ENCODE measurements at regions not wholly inside any gene's neighbourhood (a gene's known extent, or its start where the extent isn't known, plus 50 kb on each side); places are given as distances from the start of the nearest gene placed in this dataset.
"Not testable (repeated sequence)": the region's sequence is repeated elsewhere in the genome, so short reads cannot be mapped to it uniquely, and the experiment has no call there.

GRCh38 chr3:144773350-144773749, 801.7 kb downstream of the DIPK2A start:
- in situ Hi-C loops (cut with HindIII; ENCODE audit: low sequenced_read_pairs), result no loop called here

DNA sequence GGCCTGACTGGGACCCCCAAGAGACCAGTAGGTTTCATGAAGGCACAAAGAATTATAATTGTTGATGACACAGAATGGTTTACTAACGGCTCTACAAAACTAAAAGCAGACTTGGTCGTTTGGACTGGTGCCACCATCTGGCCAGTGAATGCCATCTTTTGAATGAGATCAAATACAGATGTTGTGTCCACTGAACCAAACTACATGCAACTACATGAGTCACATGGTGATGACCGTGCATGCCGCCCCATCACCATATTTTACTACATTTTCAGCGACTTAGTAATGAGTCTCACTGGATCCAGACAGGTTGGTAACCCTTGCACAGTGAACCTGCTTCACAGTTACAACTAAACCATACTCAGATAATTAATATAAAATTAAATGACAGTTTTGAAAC, 803.3 kb downstream of the DIPK2A start:
- in situ Hi-C loops (cut with HindIII; ENCODE audit: low sequenced_read_pairs), result no loop called here

GRCh38 chr3:144775551-144775950, 803.9 kb downstream of the DIPK2A start:
- in situ Hi-C loops (cut with HindIII; ENCODE audit: low sequenced_read_pairs), result no loop called here

GRCh38 chr3:144777906-144778305, 806.3 kb downstream of the DIPK2A start:
- in situ Hi-C loops (cut with HindIII; ENCODE audit: low sequenced_read_pairs), result no loop called here

DNA sequence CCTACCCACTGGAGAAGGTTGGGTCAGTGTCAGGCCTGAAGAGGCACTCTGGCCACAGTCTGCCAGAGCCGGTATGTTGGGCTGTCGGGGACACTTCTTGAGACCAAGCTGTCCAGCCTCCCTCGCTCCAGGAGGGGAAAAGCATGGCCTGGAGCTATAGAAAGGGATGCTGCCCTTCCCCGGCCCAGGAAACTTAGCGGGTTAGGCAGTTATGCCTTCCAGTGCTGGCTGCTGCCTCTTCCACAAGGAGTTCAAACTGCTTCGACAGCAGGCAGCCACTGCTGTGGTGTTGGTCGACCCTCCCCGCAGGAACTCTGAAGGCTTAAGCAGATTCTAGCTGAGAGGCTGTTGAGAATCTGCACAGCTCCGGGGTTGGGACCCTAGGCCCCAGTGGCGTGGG, 819.4 kb downstream of the DIPK2A start:
- in situ Hi-C loops (cut with HindIII; ENCODE audit: low sequenced_read_pairs), result no loop called here

- in situ Hi-C loops (cut with HindIII; ENCODE audit: low sequenced_read_pairs), result no loop called here
These were observed 830.3 kb downstream of the DIPK2A start for GRCh38 chr3:144801890-144802289.

DNA sequence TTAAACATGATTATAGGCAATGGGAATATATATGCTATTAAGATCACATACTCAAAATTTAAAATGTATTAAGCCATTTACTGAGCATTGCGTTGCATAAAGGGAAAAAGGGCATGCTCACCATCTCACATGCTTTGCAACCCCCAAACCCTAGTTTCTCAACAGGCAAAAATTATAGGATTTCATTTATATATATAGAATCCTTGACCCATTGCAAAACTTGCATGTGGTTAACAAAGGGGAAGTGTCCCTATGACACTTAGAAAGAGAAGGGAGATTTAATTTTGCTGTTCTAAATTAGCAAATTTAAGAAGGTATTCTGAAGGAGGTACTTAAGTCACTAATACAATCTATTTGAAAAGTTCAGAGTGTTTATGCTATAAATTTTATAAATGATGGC, 837.8 kb downstream of the DIPK2A start:
- in situ Hi-C loops (cut with HindIII; ENCODE audit: low sequenced_read_pairs), result no loop called here

GRCh38 chr3:144810160-144810559, 838.5 kb downstream of the DIPK2A start:
- in situ Hi-C loops (cut with HindIII; ENCODE audit: low sequenced_read_pairs), result no loop called here

DNA sequence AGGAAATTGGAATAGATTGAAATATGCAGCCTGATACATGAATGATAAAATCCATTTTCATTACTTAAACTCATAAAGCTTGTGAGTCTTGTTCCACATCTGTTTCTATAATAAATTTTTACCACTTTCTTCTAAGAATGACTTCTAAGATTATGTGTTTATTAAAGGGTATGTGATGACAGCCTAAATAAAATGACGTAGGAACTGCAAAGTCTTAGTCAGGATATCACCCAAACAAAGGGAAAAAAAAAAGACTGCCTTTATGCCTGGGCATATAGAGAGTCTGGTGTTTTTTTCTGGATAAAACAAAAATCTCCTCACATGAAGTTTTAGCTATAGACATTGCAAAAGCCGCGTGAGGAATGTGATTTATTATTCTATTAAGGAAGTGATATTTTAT, 844.0 kb downstream of the DIPK2A start:
- in situ Hi-C loops (cut with HindIII; ENCODE audit: low sequenced_read_pairs), result no loop called here

DNA sequence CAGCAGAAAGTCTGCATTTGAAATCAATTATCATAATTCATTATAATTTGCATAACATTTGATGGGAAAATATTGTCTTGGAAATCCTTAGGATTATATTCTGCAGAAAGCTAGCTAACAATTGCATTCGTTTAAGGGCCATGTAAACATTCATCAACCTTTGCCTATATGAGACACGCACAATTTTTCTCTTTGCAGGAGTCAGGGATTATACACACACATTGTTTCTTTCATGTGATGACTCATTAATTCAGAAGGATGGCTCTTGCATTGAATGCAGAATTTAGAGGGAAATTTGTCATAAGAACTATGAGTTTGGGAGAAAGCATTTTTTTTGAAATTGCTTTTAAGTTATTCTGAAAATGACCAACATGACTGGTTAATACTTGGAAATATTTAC, 844.7 kb downstream of the DIPK2A start:
- in situ Hi-C loops (cut with HindIII; ENCODE audit: low sequenced_read_pairs), result no loop called here

- in situ Hi-C loops (cut with HindIII; ENCODE audit: low sequenced_read_pairs), result no loop called here
These were observed 847.4 kb downstream of the DIPK2A start for GRCh38 chr3:144818973-144819372.

DNA sequence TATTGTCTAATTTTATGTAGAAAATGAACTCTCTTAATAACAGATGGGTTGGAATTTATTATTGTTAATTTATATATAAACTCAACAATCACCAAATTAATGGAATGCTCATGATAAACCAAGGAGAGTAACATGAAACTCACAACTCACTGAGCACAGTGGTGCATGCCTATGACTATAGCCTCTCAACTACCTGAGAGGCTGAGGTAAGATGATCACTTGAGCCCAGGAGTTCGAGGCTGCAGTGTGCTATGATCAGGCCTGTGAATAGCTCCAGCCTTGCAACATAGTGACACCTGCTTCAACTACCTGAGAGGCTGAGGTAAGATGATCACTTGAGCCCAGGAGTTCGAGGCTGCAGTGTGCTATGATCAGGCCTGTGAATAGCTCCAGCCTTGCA, 848.6 kb downstream of the DIPK2A start:
- in situ Hi-C loops (cut with HindIII; ENCODE audit: low sequenced_read_pairs), result not testable (repeated sequence)

- in situ Hi-C loops (cut with HindIII; ENCODE audit: low sequenced_read_pairs), result no loop called here
These were observed 849.1 kb downstream of the DIPK2A start for GRCh38 chr3:144820726-144821125.

DNA sequence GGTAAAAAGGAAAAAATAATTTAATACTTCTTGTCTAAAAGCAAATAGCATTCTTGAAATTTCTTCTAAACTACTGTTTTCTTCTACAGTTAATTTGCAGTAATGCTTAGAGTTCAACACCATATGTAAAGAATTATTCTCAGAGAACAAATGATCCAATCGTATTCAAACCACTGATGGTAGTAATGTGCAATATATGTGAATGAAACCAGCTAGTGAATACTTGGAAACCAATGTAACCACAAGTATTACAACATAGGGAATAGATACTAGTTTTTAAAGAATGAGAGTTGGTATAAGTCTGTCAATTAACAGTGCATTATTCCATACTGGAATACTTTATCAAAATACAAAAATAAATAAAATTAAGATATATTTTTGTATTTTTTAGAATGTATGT, 850.0 kb downstream of the DIPK2A start:
- in situ Hi-C loops (cut with HindIII; ENCODE audit: low sequenced_read_pairs), result no loop called here

DNA sequence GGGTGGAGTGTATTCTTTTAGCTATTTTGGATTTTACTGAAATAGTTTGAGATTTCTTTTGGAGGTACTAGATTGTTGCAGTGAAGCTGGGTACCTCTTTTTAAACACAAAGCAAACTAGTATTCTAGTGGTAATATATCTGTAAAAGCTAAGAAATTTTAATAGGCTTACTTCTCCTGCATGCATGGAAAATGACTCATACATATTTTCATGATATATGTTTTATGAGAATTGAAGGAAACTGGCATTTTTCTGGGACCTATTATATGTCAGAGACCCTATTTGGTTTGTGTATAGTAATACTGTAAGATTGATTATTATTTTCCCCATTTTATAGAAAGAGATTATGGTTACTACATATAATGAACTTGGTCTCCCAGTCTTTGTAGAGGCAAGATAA, 851.0 kb downstream of the DIPK2A start:
- in situ Hi-C loops (cut with HindIII; ENCODE audit: low sequenced_read_pairs), result no loop called here

- in situ Hi-C loops (cut with HindIII; ENCODE audit: low sequenced_read_pairs), result no loop called here
These were observed 860.5 kb downstream of the DIPK2A start for GRCh38 chr3:144831955-144832716.

GRCh38 chr3:144839991-144840390, 868.4 kb downstream of the DIPK2A start:
- in situ Hi-C loops (cut with HindIII; ENCODE audit: low sequenced_read_pairs), result no loop called here

DNA sequence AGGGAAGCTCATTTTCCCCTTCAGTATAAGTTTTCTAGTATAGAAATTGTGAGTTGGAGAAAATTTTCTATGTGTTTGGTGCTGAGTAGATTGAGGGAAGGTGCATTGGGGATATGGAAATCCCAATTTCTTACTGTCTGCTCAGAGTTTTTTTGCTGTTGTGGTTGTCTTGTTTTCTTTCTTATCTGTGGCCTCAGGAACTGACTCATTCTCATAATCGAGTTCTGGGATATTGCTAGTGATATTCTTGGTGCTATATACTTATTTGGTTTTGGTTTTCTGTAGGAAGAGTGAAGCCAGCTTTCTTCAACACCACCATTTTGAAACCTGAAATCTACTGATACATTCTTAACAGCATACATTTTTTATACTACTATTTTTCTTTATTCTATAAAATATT, 869.2 kb downstream of the DIPK2A start:
- in situ Hi-C loops (cut with HindIII; ENCODE audit: low sequenced_read_pairs), result no loop called here

DNA sequence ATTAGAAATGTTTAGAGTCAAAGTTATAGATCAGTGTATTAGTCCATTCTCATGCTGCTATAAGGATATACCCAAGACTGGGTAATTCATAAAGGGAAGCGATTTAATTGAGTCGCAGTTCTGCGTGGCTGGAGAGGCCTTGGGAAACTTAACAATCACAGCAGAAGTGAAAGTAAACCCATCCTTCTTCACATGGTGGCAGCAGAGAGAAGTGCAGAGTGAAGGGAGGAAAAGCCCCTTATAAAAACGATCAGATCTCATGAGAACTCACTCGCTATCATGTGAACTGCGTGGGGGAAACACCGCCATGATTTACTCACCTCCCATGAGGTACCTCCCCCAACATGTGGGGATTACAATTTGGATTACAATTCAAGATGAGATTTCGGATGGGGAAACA, 871.5 kb downstream of the DIPK2A start:
- in situ Hi-C loops (cut with HindIII; ENCODE audit: low sequenced_read_pairs), result no loop called here

- in situ Hi-C loops (cut with HindIII; ENCODE audit: low sequenced_read_pairs), result no loop called here
These were observed 881.4 kb downstream of the DIPK2A start for GRCh38 chr3:144852999-144853398.

DNA sequence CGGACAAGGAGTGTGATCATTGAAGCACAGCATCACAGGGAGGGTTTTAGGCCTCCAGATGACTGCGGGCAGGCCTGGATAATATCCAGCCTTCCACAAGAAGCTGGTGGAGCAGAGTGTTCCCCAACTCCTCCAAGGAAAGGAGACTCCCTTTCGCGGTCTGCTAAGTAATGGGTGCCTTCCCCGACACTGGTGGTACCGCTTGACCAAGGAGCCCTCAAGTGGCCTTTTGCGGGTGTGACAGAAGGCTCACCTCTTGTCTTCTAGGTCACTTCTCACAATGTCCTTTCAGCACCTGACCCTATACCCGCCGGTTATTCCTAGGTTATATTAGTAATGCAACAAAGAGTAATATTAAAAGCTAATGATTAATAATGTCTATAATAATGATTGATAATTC, 882.4 kb downstream of the DIPK2A start:
- in situ Hi-C loops (cut with HindIII; ENCODE audit: low sequenced_read_pairs), result not testable (repeated sequence)

GRCh38 chr3:144859161-144859560, 887.5 kb downstream of the DIPK2A start:
- in situ Hi-C loops (cut with HindIII; ENCODE audit: low sequenced_read_pairs), result no loop called here

- in situ Hi-C loops (cut with HindIII; ENCODE audit: low sequenced_read_pairs), result no loop called here
These were observed 893.0 kb downstream of the DIPK2A start for GRCh38 chr3:144864646-144865045.
